ENCODE measurements at regions not wholly inside any gene's neighbourhood (a gene's known extent, or its start where the extent isn't known, plus 50 kb on each side); places are given as distances from the start of the nearest gene placed in this dataset.

DNA sequence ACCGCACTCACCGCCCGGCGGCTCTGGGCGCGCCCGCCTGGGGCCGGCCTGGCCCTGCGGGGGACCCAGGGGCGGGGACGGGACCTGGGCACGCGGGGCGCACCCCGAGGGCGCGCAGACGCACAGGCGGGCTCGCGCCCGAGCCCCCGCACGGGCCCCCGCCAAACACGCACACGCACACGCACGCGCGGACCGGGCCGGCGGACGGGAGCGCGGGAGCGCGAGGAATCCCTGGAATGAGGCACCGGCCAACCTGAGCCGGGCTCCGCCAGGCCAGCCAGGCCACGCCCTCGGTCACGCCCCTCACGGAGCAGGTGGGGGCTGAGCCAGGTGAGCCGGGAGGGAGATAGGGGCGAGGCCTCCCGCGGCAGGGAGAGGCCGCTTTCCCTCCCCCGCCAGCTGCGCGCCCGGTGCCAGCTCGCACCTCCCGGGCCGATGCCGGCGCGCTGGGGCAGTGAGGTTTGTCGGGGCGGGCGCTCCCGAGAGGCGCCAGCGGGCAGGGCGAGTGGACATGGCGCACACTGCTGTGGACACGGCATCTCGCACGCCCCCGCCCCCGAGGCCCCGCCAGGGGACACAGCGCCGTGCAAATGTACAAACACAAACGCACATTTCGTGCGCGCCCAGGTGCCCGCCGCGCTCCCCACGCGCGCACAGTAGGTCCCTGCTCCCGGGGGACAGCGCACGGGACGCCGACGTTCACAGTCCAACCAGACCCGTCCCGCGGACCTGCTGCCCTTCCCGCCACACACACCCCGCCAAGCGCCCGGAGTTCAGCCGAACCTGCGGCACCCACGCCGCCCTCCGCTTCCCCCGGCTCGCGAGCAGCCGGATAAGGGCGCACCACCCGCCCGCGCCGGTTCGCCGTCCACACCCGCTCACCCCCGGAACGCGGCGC lies 75.9 kb upstream of the VGLL4 start (continued):
- TF ChIP-seq ZNF202 (tag by site-specific recombination; IDR thresholded peaks at IDR 0.05; ENCODE audit: borderline replicate concordance) (no peak), ZNF624 (tag by site-specific recombination; IDR thresholded peaks at IDR 0.05) (no peak), KLF1 (tag by site-specific recombination; IDR thresholded peaks at IDR 0.05) (peak; percentile 99), FEZF1 (tag by site-specific recombination; IDR thresholded peaks at IDR 0.05) (0 out of 2 replicates have a peak, but pooled peaks have one; percentile 8), MZF1 (tag by site-specific recombination; IDR thresholded peaks at IDR 0.05; ENCODE audit: borderline replicate concordance) (no peak), OSR2 (tag by site-specific recombination; IDR thresholded peaks at IDR 0.05) (no peak), ZNF514 (tag by site-specific recombination; IDR thresholded peaks at IDR 0.05) (no peak), ZNF146 (tag by site-specific recombination; IDR thresholded peaks at IDR 0.05) (no peak), ZNF239 (tag by site-specific recombination; IDR thresholded peaks at IDR 0.05) (no peak), ZNF426 (tag by site-specific recombination; IDR thresholded peaks at IDR 0.05) (no peak), ZSCAN5A (tag by site-specific recombination; IDR thresholded peaks at IDR 0.05) (0 out of 2 replicates have a peak, but pooled peaks have one; percentile 49), SALL2 (tag by site-specific recombination; IDR thresholded peaks at IDR 0.05; ENCODE audit: borderline replicate concordance) (no peak), PBX3 (CRISPR knock-in tag; IDR thresholded peaks at IDR 0.05) (no peak), ZNF23 (tag by site-specific recombination; IDR thresholded peaks at IDR 0.05; ENCODE audit: borderline replicate concordance) (no peak; the same call in 1 of the 2 replicates), ZNF132 (tag by site-specific recombination; IDR thresholded peaks at IDR 0.05; ENCODE audit: borderline replicate concordance) (no peak), ZNF677 (tag by site-specific recombination; IDR thresholded peaks at IDR 0.05) (no peak), SCRT1 (tag by site-specific recombination; IDR thresholded peaks at IDR 0.05; ENCODE audit: borderline replicate concordance) (no peak), ZNF596 (tag by site-specific recombination; IDR thresholded peaks at IDR 0.05) (0 out of 2 replicates have a peak, but pooled peaks have one; percentile 22), ZFP3 (tag by site-specific recombination; IDR thresholded peaks at IDR 0.05; ENCODE audit: low read depth) (no peak), ZEB2 (tag by site-specific recombination; IDR thresholded peaks at IDR 0.05) (peak; percentile 96), ZNF785 (tag by site-specific recombination; IDR thresholded peaks at IDR 0.05) (peak; percentile 66), ZNF704 (tag by site-specific recombination; IDR thresholded peaks at IDR 0.05) (no peak), ZNF394 (tag by site-specific recombination; IDR thresholded peaks at IDR 0.05; ENCODE audit: borderline replicate concordance) (no peak), ZNF169 (tag by site-specific recombination; IDR thresholded peaks at IDR 0.05) (no peak), ZFP41 (tag by site-specific recombination; IDR thresholded peaks at IDR 0.05; ENCODE audit: borderline replicate concordance) (no peak), ZNF354C (tag by site-specific recombination; IDR thresholded peaks at IDR 0.05; ENCODE audit: borderline replicate concordance, low read depth) (no peak), GLI4 (tag by site-specific recombination; IDR thresholded peaks at IDR 0.05) (0 out of 2 replicates have a peak, but pooled peaks have one; percentile 56), ZNF184 (tag by site-specific recombination; IDR thresholded peaks at IDR 0.05) (no peak), GFI1B (tag by site-specific recombination; IDR thresholded peaks at IDR 0.05) (no peak), ZNF324 (tag by site-specific recombination; IDR thresholded peaks at IDR 0.05) (peak; percentile 44; the same call in 1 of the 2 replicates)
- TF ChIP-seq, protein P1, sequence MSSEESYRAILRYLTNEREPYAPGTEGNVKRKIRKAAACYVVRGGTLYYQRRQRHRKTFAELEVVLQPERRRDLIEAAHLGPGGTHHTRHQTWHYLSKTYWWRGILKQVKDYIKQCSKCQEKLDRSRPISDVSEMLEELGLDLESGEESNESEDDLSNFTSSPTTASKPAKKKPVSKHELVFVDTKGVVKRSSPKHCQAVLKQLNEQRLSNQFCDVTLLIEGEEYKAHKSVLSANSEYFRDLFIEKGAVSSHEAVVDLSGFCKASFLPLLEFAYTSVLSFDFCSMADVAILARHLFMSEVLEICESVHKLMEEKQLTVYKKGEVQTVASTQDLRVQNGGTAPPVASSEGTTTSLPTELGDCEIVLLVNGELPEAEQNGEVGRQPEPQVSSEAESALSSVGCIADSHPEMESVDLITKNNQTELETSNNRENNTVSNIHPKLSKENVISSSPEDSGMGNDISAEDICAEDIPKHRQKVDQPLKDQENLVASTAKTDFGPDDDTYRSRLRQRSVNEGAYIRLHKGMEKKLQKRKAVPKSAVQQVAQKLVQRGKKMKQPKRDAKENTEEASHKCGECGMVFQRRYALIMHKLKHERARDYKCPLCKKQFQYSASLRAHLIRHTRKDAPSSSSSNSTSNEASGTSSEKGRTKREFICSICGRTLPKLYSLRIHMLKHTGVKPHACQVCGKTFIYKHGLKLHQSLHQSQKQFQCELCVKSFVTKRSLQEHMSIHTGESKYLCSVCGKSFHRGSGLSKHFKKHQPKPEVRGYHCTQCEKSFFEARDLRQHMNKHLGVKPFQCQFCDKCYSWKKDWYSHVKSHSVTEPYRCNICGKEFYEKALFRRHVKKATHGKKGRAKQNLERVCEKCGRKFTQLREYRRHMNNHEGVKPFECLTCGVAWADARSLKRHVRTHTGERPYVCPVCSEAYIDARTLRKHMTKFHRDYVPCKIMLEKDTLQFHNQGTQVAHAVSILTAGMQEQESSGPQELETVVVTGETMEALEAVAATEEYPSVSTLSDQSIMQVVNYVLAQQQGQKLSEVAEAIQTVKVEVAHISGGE (tag by site-specific recombination; conservative IDR thresholded peaks at IDR 0.05; ENCODE audit: low read depth): peak; percentile 28; the same call in 1 of the 2 replicates
- TF ChIP-seq, protein P2, sequence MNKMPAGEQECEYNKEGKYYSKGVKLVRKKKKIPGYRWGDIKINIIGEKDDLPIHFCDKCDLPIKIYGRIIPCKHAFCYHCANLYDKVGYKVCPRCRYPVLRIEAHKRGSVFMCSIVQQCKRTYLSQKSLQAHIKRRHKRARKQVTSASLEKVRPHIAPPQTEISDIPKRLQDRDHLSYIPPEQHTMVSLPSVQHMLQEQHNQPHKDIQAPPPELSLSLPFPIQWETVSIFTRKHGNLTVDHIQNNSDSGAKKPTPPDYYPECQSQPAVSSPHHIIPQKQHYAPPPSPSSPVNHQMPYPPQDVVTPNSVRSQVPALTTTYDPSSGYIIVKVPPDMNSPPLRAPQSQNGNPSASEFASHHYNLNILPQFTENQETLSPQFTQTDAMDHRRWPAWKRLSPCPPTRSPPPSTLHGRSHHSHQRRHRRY (tag by site-specific recombination; IDR thresholded peaks at IDR 0.05): peak; percentile 88; the same call in 1 of the 2 replicates
